ENCODE measurements at regions not wholly inside any gene's neighbourhood (a gene's known extent, or its start where the extent isn't known, plus 50 kb on each side); places are given as distances from the start of the nearest gene placed in this dataset.

DNA sequence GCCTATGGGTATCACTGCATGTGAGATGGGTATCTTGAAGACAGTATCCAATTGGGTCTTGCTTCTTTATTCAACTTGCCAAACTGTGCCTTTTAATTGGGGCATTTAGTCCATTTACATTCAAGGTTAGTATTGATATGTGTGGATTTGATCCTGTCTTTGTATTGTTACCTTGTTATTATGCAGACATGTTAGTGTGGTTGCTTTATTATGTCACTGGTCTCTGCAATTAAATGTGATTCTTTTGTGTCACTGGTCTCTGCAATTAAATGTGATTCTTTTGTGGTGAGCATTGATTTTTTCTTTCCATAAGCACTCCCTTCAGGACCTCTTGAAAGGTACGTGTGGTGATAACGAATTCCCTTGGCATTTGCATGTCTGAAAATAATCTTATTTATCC lies 357.8 kb upstream of the STEAP1 start:
- no peak overlapping the region for H3K4me3 ChIP-seq
- no peaks in the 10 kb centered on the region for H3K79me2 ChIP-seq (ENCODE audit: control insufficient read depth, insufficient read depth, low read length)
- no peak for FAIRE-seq
- H3K9me1 ChIP-seq (ENCODE audit: control insufficient read depth, insufficient read depth, low read length): no peaks in the 10 kb centered on the region
- H3K36me3 ChIP-seq (ENCODE audit: control insufficient read depth, insufficient read depth, low read length): no peaks in the 10 kb centered on the region
- H3K27ac ChIP-seq (ENCODE audit: extremely low read depth, low read depth, low read length): no peak overlapping the region
- BruUV-seq (replicated peaks): no TSS peak
- WGBS (ENCODE audit: insufficient coverage, low coverage, missing lambda C conversion rate): 0% methylated on average over 2 of the region's 2 CpGs
- H3K4me1 ChIP-seq (replicated peaks in 1 of 2; ENCODE audit: control insufficient read depth in 2 of 2, insufficient read depth in 2 of 2, low read length in 2 of 2): no peaks in the 10 kb centered on the region
- no peak overlapping the region for H3K9ac ChIP-seq (ENCODE audit: insufficient read depth in 1 of 2, low read depth in 2 of 2, low read length in 2 of 2)
- ChIA-PET CTCF (ENCODE audit: low intra/inter-chr PET ratio) (no interaction called here), POLR2A (no interaction called here)
- intact Hi-C loops (cut with micrococcal nuclease) (no loop called here), in situ Hi-C loops (cut with MboI) (no loop called here)
- no peak for DNase-seq (ENCODE audit: extremely low read depth in 1 of 4, low spot score in 3 of 4)
- no peak overlapping the region for H2AFZ ChIP-seq (ENCODE audit: low read depth, low read length)
- no peaks in the 10 kb centered on the region for H4K20me1 ChIP-seq (replicated peaks; ENCODE audit: control insufficient read depth, insufficient read depth, low read length)
- no peak overlapping the region for H3K4me2 ChIP-seq (ENCODE audit: insufficient read depth, low read length)
- no peak for ATAC-seq
- H3K9me3 ChIP-seq (replicated peaks; ENCODE audit: control insufficient read depth, insufficient read depth, low read depth, low read length): 0 out of 2 replicates have a peak, but pooled peaks cover 2% of the 10 kb centered on the region
- no peaks in the 10 kb centered on the region for H3K27me3 ChIP-seq (ENCODE audit: control insufficient read depth in 2 of 2, insufficient read depth in 2 of 2, low read length in 2 of 2)
- no peak for TF ChIP-seq TAF15 (IDR thresholded peaks at IDR 0.05; ENCODE audit: low read depth, low read length)
- TF ChIP-seq CREB1 (IDR thresholded peaks at IDR 0.05): no peak
- TF ChIP-seq CREB1 (CRISPR knock-in tag; IDR thresholded peaks at IDR 0.05): no peak
- no peak for TF ChIP-seq DDX20 (tag; IDR thresholded peaks at IDR 0.05; ENCODE audit: low read depth)
- no peak for TF ChIP-seq SRSF9 (IDR thresholded peaks at IDR 0.05; ENCODE audit: borderline replicate concordance, low read depth, low read length)
- no peak for TF ChIP-seq ZBTB7A (IDR thresholded peaks at IDR 0.05; ENCODE audit: borderline replicate concordance, control insufficient read depth, low read depth, low read length)
- TF ChIP-seq, protein P1, sequence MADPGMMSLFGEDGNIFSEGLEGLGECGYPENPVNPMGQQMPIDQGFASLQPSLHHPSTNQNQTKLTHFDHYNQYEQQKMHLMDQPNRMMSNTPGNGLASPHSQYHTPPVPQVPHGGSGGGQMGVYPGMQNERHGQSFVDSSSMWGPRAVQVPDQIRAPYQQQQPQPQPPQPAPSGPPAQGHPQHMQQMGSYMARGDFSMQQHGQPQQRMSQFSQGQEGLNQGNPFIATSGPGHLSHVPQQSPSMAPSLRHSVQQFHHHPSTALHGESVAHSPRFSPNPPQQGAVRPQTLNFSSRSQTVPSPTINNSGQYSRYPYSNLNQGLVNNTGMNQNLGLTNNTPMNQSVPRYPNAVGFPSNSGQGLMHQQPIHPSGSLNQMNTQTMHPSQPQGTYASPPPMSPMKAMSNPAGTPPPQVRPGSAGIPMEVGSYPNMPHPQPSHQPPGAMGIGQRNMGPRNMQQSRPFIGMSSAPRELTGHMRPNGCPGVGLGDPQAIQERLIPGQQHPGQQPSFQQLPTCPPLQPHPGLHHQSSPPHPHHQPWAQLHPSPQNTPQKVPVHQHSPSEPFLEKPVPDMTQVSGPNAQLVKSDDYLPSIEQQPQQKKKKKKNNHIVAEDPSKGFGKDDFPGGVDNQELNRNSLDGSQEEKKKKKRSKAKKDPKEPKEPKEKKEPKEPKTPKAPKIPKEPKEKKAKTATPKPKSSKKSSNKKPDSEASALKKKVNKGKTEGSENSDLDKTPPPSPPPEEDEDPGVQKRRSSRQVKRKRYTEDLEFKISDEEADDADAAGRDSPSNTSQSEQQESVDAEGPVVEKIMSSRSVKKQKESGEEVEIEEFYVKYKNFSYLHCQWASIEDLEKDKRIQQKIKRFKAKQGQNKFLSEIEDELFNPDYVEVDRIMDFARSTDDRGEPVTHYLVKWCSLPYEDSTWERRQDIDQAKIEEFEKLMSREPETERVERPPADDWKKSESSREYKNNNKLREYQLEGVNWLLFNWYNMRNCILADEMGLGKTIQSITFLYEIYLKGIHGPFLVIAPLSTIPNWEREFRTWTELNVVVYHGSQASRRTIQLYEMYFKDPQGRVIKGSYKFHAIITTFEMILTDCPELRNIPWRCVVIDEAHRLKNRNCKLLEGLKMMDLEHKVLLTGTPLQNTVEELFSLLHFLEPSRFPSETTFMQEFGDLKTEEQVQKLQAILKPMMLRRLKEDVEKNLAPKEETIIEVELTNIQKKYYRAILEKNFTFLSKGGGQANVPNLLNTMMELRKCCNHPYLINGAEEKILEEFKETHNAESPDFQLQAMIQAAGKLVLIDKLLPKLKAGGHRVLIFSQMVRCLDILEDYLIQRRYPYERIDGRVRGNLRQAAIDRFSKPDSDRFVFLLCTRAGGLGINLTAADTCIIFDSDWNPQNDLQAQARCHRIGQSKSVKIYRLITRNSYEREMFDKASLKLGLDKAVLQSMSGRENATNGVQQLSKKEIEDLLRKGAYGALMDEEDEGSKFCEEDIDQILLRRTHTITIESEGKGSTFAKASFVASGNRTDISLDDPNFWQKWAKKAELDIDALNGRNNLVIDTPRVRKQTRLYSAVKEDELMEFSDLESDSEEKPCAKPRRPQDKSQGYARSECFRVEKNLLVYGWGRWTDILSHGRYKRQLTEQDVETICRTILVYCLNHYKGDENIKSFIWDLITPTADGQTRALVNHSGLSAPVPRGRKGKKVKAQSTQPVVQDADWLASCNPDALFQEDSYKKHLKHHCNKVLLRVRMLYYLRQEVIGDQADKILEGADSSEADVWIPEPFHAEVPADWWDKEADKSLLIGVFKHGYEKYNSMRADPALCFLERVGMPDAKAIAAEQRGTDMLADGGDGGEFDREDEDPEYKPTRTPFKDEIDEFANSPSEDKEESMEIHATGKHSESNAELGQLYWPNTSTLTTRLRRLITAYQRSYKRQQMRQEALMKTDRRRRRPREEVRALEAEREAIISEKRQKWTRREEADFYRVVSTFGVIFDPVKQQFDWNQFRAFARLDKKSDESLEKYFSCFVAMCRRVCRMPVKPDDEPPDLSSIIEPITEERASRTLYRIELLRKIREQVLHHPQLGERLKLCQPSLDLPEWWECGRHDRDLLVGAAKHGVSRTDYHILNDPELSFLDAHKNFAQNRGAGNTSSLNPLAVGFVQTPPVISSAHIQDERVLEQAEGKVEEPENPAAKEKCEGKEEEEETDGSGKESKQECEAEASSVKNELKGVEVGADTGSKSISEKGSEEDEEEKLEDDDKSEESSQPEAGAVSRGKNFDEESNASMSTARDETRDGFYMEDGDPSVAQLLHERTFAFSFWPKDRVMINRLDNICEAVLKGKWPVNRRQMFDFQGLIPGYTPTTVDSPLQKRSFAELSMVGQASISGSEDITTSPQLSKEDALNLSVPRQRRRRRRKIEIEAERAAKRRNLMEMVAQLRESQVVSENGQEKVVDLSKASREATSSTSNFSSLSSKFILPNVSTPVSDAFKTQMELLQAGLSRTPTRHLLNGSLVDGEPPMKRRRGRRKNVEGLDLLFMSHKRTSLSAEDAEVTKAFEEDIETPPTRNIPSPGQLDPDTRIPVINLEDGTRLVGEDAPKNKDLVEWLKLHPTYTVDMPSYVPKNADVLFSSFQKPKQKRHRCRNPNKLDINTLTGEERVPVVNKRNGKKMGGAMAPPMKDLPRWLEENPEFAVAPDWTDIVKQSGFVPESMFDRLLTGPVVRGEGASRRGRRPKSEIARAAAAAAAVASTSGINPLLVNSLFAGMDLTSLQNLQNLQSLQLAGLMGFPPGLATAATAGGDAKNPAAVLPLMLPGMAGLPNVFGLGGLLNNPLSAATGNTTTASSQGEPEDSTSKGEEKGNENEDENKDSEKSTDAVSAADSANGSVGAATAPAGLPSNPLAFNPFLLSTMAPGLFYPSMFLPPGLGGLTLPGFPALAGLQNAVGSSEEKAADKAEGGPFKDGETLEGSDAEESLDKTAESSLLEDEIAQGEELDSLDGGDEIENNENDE (IDR thresholded peaks at IDR 0.05; ENCODE audit: low read depth, low read length): no peak

Measured in K562 (cell line).